Omental fat pad (tissue), 3 donors: ENCODE measurements at regions not wholly inside any gene's neighbourhood (a gene's known extent, or its start where the extent isn't known, plus 50 kb on each side); places are given as distances from the start of the nearest gene placed in this dataset.

Source experiments
- ATAC-seq: fragments of 150-250 bp; one replicate; pipeline ENCODE4 v1.9.1; 2016; ENCODE audit warnings: mild to moderate bottlenecking, moderate library complexity; ENCODE audit not compliant: low FRiP score
- DNase-seq: peaks from one replicate; pipeline ENCODE4 v3.0.0-alpha.2; 2019; ENCODE audit warnings: low spot score
- TF ChIP-seq, protein P1 (sequence below), 3 donors: fragments of 450-650 bp; IDR thresholded peaks; one replicate each; pipeline ENCODE4 v1.5.1; 2016 to 2017; ENCODE audit warnings: antibody characterized with exemption in 3 of 3, mild to moderate bottlenecking in 3 of 3, moderate library complexity in 2 of 3

DNA sequence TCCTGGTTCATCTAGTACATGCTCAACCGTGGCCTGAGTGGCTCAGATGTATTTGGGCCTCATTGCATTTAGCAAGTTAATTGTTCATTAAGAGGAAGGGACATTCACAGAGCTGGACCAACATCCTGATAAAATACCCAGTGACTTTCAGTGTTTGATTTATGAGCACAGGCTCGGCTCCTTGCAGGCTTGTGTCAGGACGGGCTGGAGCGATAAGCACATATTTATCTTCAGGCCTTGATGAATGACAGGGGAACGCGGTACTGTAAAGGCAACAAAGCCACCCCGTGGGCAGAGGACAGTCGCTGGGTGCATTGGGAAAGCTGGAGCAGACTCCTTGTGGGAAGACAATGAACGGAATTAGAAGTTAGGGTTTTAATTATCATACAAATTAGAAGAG lies 548.6 kb upstream of the HS6ST1 start:
- ATAC-seq, result no peak
- TF ChIP-seq, protein P1, sequence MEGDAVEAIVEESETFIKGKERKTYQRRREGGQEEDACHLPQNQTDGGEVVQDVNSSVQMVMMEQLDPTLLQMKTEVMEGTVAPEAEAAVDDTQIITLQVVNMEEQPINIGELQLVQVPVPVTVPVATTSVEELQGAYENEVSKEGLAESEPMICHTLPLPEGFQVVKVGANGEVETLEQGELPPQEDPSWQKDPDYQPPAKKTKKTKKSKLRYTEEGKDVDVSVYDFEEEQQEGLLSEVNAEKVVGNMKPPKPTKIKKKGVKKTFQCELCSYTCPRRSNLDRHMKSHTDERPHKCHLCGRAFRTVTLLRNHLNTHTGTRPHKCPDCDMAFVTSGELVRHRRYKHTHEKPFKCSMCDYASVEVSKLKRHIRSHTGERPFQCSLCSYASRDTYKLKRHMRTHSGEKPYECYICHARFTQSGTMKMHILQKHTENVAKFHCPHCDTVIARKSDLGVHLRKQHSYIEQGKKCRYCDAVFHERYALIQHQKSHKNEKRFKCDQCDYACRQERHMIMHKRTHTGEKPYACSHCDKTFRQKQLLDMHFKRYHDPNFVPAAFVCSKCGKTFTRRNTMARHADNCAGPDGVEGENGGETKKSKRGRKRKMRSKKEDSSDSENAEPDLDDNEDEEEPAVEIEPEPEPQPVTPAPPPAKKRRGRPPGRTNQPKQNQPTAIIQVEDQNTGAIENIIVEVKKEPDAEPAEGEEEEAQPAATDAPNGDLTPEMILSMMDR (IDR thresholded peaks at IDR 0.05), result no peak
- no peak for DNase-seq

DNA sequence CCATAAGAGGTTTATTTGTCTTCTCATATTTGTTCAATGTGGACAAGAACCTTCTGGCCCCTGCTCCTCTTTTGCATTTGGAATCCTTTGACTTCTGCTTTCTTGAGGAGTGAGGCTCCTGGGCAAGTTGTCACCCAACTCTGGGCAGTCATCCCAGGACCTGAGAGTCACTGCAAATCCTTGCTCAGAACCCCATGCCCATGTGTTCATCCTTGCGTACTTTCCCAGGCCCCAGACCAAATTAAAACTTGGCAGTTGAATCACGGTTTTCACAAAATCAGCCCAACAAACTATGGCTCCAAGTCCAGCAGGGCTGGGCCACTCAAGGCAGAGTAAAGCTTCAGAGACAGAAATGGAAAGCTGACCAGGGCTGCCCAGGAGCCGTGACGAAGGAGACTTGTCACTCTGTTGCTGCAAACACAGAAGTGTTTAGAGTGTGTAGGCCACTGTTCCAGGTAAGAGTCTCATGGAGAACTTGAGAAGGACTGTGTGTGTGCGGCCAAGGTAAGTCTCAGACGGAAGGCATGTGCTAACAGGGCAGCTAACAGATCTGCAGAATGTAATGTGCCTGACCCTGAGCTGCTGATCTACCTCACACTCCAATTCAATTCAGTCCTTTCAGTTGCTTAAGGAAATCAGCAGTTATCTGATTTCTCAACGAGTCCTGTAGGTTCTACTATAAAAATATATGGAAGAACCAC lies 549.4 kb upstream of the HS6ST1 start:
- TF ChIP-seq, protein P1 (IDR thresholded peaks at IDR 0.05), result no peak
- ATAC-seq (no peak), DNase-seq (no peak)

DNA sequence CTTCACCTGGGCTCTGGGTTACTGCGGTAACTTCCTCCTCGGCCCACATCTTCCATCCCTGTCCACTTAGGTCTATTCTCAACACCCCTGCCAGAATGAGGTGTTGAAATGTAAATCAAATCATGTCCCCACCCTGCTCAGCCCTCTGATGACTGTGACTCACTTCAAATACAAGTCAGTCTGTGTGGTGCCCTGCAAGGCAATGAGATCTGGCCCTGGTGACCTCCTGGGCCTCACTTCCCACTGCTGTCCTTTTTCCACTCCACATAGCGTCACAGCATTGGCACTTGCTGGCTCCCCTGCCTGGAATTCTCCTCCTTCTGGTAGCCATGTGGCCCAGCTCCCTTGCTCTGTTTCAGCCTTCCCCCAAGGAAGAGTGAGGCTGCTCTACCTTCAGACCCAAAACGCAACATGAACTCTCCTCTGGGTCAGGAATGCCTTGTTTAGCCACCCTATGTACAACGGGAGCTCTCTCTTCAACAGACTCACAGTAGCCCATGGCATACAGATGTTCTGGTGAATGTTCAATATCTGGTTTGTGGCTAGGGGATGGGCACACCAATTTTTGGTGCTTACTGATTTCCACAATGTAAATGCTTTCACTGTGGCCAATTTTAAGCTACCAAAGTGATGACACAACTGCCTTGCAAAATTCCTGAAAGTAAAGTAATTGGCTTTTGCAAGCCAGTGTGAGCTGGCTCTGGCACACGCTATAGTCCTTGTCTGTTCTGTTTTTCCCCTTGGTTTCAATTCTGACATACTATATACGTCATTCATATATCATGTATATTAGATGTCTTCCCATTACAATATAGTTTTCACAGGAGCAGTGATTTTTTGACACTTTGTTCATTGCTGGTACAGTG lies 550.3 kb upstream of the HS6ST1 start:
- DNase-seq (no peak), ATAC-seq (no peak)
- TF ChIP-seq, protein P1 (IDR thresholded peaks at IDR 0.05), result no peak

DNA sequence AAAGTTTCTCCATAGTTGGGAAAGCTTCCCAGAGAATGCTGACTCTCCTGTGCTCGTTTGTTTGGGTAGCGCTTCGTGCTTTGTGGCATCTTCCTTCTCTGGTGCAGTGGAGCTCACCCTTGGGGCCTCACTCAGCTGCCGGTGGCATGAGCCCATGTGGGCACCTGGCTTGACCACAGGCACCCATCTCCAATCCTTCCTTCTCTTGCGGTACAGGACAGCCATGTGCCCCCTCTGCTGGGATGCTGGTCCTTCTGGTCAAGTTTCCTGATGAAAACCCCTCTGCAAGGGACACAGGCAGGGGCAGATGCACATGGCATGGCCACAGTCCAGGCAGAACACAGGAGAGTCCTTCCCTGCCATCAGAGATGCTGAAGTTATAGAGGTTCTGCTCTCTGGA lies 555.9 kb upstream of the HS6ST1 start:
- DNase-seq (no peak), ATAC-seq (no peak)
- TF ChIP-seq, protein P1 (IDR thresholded peaks at IDR 0.05), result no peak

DNA sequence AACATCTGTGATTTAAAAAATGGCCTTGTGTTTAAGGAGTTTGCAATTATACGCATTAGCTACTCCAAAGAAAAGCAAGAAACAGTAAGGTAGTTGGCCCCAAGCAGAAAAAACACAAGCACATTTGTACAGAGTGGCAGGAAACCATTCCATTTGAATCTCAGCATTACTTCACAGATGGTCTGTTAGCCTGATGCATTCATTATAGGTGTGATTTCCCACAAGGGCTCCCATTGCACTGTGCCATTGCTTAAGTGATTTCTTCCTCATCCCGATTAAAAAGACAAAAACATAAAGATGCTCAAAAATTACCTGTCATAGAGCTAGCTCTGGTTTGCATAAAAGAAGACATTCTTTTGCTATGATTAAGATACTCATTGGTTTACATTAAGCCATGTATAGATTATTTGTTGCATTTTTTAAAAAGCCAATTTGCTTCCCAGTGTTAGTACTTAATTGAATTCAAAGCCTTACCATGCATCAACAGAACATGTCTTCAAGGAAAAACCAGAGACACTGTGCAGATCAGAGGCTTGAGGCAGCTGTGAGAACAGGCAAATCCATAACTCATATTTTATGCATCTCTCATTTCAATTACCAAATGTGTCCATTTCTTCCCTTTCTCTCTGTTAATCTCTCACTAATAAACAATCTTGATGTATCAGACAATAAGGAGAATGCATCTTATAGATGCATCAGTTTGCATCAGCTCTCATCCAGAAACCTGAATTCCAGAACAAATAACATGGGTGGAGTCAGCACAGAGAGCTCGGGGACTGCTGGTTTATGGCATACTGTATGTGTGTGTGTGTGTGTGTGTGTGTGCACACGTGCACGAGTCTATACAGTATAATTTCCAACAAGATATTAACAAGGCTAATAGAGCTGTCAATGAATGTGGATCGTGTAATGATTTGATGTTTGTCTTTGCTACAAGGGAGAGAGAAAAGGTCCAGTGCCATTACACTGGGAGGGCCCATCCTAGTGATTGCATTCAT lies 558.6 kb upstream of the HS6ST1 start:
- DNase-seq, result no peak
- TF ChIP-seq, protein P1 (IDR thresholded peaks at IDR 0.05), result no peak
- ATAC-seq, result no peak

DNA sequence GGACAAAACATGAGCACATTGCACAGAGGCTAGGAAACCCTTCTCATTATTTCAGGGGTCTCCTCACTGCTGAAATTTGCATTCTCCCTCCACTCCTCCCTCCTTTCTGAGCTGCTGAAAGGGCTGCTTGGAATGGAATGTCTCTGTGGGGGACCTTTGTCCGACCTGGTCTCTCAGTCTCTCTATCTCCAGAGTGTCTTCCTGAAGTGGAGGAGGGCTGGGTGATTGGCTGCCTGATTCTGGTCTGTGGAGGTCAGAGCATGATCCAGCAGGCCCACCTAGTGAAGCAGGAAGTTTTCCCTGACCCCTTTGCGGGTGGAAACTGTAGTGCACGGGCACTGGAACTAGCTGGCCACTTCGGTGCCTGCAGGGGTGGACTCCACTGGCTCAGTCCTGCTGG lies 560.5 kb upstream of the HS6ST1 start:
- no peak for DNase-seq
- ATAC-seq, result no peak

More for the DNA sequence above, 560.5 kb upstream of the HS6ST1 start:
- TF ChIP-seq, protein P1 (IDR thresholded peaks at IDR 0.05), result no peak
